HCT116 (cell line): ENCODE measurements at regions not wholly inside any gene's neighbourhood (a gene's known extent, or its start where the extent isn't known, plus 50 kb on each side); places are given as distances from the start of the nearest gene placed in this dataset.
A peak's percentile ranks its signal among the peaks of the same experiment; 100 is the strongest.
"Not testable (repeated sequence)": the region's sequence is repeated elsewhere in the genome, so short reads cannot be mapped to it uniquely, and the experiment has no call there.

ENCODE experiments used
- ATAC-seq: fragments of 200-7000 bp; cut with Tn5 transposase; 2 replicates; pipeline ENCODE4 v1.9.1; 2020; ENCODE audit warnings: mild to moderate bottlenecking, moderate library complexity
- BruUV-seq: library from RNA; stranded (reverse); fragments of 400-500 nt; replicated peaks from 2 replicates; lab custom pipeline; 2021; lab: Mats Ljungman, UMichigan
- CTCF ChIA-PET: fragments of 300-600 bp; sonication (Branson Sonifier 250); formaldehyde crosslinking; loops from one replicate; lab custom pipeline; 2021; ENCODE audit warnings: antibody characterized with exemption; lab: Charles Lee
- POLR2A ChIA-PET: fragments of 300-600, 350-600 bp; sonication (Branson Sonifier 250); formaldehyde crosslinking; loops from one replicate; lab custom pipeline; 2021; ENCODE audit warnings: antibody characterized with exemption; lab: Charles Lee
- RAD21 ChIA-PET, 2 experiments: fragments of 300-600 bp; sonication (Branson Sonifier 250); formaldehyde crosslinking; loops; one replicate each; lab custom pipeline; 2023; ENCODE audit warnings: low total read pairs in 2 of 2; ENCODE audit not compliant: uncharacterized antibody in 2 of 2, unreplicated experiment in 2 of 2, low non-redundant PET in 1 of 2; lab: Charles Lee
- DNase-seq: peaks from one replicate; pipeline ENCODE4 v3.0.0-alpha.2; 2010; ENCODE audit warnings: low read depth, low spot score
- H2AFZ ChIP-seq: fragments of 200-600 bp; shearing (Covaris generic), sonication (generic); 2 replicates; pipeline ENCODE4 v1.6.1; 2017; ENCODE audit warnings: low read depth, mixed run types, mixed read lengths, antibody characterized with exemption, low read length; ENCODE audit not compliant: poor library complexity, severe bottlenecking
- H3K27ac ChIP-seq: 2 replicates; pipeline ENCODE4 v1.5.1; 2012; ENCODE audit warnings: low read depth, low read length
- H3K27me3 ChIP-seq: fragments of 200-600 bp; sonication (generic); 2 replicates; pipeline ENCODE4 v1.6.1; 2016; ENCODE audit warnings: mixed run types, low read length, mixed read lengths; ENCODE audit not compliant: insufficient read depth
- H3K36me3 ChIP-seq, 2 experiments: fragments of 200-500 bp in 1 of 2; fragments of 200-600 bp in 1 of 2; sonication (Bioruptor generic) in 1 of 2; sonication (generic) in 1 of 2; 2 replicates each; pipeline versions ENCODE4 v1.5.1 to v1.6.1; 2014 to 2016; ENCODE audit warnings: low read length in 2 of 2, inconsistent platforms in 1 of 2, mixed read lengths in 1 of 2, mixed run types in 1 of 2; ENCODE audit not compliant: insufficient read depth in 2 of 2, control insufficient read depth in 1 of 2
- H3K4me1 ChIP-seq, 2 experiments: fragments of 200-600 bp in 1 of 2; sonication (generic) in 1 of 2; 2 replicates each; pipeline versions ENCODE4 v1.5.1 to v1.6.1; 2012 to 2017; ENCODE audit warnings: low read length in 2 of 2, inconsistent platforms in 1 of 2, mild to moderate bottlenecking in 1 of 2, mixed read lengths in 1 of 2, mixed run types in 1 of 2, moderate library complexity in 1 of 2; ENCODE audit not compliant: insufficient read depth in 2 of 2, control insufficient read depth in 1 of 2
- H3K4me2 ChIP-seq: fragments of 200-600 bp; sonication (generic); 2 replicates; pipeline ENCODE4 v1.6.1; 2017; ENCODE audit warnings: mixed run types, low read length, mixed read lengths
- H3K4me3 ChIP-seq, 2 experiments: fragments of 200-600 bp in 1 of 2; sonication (generic) in 1 of 2; replicated peaks in 1 of 2; 2 replicates each; pipeline ENCODE4 v1.5.1; 2011 to 2016; ENCODE audit warnings: low read length in 2 of 2, control low read depth in 1 of 2, low read depth in 1 of 2, mild to moderate bottlenecking in 1 of 2, mixed read lengths in 1 of 2, mixed run types in 1 of 2
- H3K79me2 ChIP-seq: fragments of 200-600 bp; sonication (generic); 2 replicates; pipeline ENCODE4 v1.6.1; 2017; ENCODE audit warnings: mild to moderate bottlenecking, mixed run types, low read length, moderate library complexity, mixed read lengths; ENCODE audit not compliant: insufficient read depth
- H3K9ac ChIP-seq: fragments of 200-600 bp; sonication (generic); 2 replicates; pipeline ENCODE4 v1.6.1; 2016; ENCODE audit warnings: low read length, mixed read lengths
- H3K9me2 ChIP-seq: fragments of 200-600 bp; sonication (generic), shearing (Covaris generic); 2 replicates; pipeline ENCODE4 v1.6.1; 2017; ENCODE audit warnings: mixed run types, mild to moderate bottlenecking, moderate library complexity; ENCODE audit not compliant: insufficient read depth
- H3K9me3 ChIP-seq, 2 experiments: fragments of 200-500 bp in 1 of 2; fragments of 200-600 bp in 1 of 2; sonication (Bioruptor generic) in 1 of 2; sonication (generic) in 1 of 2; 2 replicates each; pipeline ENCODE4 v1.6.1; 2014 to 2017; ENCODE audit warnings: low read length in 2 of 2, mixed read lengths in 2 of 2, inconsistent platforms in 1 of 2, low read depth in 1 of 2, mild to moderate bottlenecking in 1 of 2, mixed run types in 1 of 2, moderate library complexity in 1 of 2; ENCODE audit not compliant: control insufficient read depth in 1 of 2, insufficient read depth in 1 of 2
- H4K20me1 ChIP-seq: fragments of 200-600 bp; sonication (generic), shearing (Covaris generic); 2 replicates; pipeline ENCODE4 v1.6.1; 2017; ENCODE audit warnings: mixed run types, mild to moderate bottlenecking, moderate library complexity; ENCODE audit not compliant: insufficient read depth
- CEBPB ChIP-seq: IDR thresholded peaks from 2 replicates; pipeline ENCODE4 v1.6.1; 2012; ENCODE audit warnings: low read depth
- EGR1 ChIP-seq: IDR thresholded peaks from 2 replicates; pipeline ENCODE4 v1.6.1; 2012; ENCODE audit warnings: low read depth
- ELF1 ChIP-seq: IDR thresholded peaks from 2 replicates; pipeline ENCODE4 v1.6.1; 2012; ENCODE audit warnings: low read depth, borderline replicate concordance
- FOSL1 ChIP-seq: IDR thresholded peaks from 2 replicates; pipeline ENCODE4 v1.6.1; 2012; ENCODE audit warnings: low read depth
- JUND ChIP-seq: IDR thresholded peaks from 2 replicates; pipeline ENCODE4 v1.6.1; 2012
- RAD21 ChIP-seq: IDR thresholded peaks from 2 replicates; pipeline ENCODE4 v1.6.1; 2012; ENCODE audit warnings: low read depth, mild to moderate bottlenecking
- SIN3A ChIP-seq: IDR thresholded peaks from 2 replicates; pipeline ENCODE4 v1.6.1; 2012; ENCODE audit warnings: low read depth
- SP1 ChIP-seq: IDR thresholded peaks from 2 replicates; pipeline ENCODE4 v1.6.1; 2012; ENCODE audit warnings: low read depth
- SRF ChIP-seq: IDR thresholded peaks from 2 replicates; pipeline ENCODE4 v1.6.1; 2012; ENCODE audit warnings: low read depth
- TCF7L2 ChIP-seq: IDR thresholded peaks from 2 replicates; pipeline ENCODE4 v1.7.0; 2011; ENCODE audit warnings: borderline replicate concordance, inconsistent platforms; ENCODE audit not compliant: insufficient read depth, insufficient read length; ENCODE audit errors: extremely low read depth
- ZNF274 ChIP-seq: fragments of 200-500 bp; sonication (Bioruptor generic); IDR thresholded peaks from 2 replicates; pipeline ENCODE4 v1.6.1; 2014; ENCODE audit warnings: mild to moderate bottlenecking, low read depth, low read length, inconsistent platforms
- intact Hi-C: fragments of 100-400 bp; cut with micrococcal nuclease; formaldehyde crosslinking; loops from 2 replicates; pipeline ENCODE4 v1.10.0; 2022
- TF ChIP-seq, protein P1 (sequence below): IDR thresholded peaks from 2 replicates; pipeline ENCODE4 v1.6.1; 2012

DNA sequence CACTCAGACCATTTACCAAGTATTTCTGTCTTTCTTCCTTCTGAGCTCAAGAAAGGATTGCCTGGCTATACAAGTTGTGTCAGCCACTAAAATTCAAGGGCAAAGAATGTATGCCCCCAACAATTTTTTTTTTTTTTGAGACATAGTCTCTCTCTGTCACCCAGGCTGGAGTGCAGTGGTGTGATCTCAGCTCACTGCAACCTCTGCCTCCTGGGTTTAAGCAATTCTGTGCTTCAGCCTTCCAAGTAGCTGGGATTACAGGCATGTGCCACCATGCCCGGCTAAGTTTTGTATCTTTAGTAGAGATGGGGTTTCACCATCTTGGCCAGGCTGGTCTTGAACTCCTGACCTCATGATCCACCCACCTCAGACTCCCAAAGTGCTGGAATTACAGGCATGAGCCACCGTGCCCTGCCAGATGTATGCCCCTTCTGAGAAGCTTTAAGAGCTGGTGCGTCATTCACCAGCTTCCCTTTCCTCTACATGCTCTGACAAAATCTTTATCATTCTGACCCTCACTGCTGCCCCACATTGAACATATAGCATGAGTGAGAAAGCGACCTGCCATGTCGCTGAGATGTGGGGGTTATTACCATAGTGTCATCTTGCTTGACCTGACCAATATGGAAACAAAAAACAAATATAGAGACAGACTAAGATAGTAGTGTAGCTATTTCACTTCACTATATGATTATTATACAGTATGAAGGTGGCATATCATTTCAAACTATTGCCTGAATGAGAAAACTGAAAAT lies 67.9 kb upstream of the NPAS2 start:
- CTCF ChIA-PET, BruUV-seq, POLR2A ChIA-PET: not testable (repeated sequence)

DNA sequence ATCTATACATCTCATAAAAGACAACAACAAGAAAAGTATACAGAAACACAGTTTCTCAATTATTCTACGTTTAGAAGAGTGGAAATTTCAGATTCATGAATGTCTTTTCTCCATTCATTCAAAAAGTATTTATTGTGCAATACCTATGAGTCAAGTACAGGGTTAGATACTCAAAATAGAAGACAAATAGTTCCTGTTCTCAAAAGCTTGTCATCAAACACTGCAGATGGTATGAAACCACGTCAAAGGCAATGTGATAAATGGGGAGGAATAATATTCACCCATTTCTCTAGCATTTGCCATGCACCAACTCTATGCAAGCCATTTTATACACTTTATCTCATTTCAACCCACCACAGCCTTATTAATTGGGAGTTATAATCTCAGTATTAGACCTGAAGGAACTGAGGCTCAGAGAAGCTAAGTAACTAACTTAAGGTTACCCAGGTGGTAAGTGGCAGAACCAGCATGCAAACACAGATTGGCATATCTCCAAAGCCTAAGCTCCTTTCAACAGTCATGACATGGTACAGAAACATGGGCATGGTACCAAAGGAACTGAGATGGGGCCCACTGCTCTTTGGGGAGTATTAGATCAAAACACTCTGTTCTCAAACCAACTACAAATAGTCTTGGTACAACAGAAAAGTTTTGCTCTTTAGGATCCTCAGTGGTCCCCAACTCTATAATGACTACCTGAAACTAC lies 67.2 kb upstream of the NPAS2 start:
- no peaks in the 10 kb centered on the region for H3K27me3 ChIP-seq
- no peaks in the 10 kb centered on the region for H3K36me3 ChIP-seq
- H3K4me1 ChIP-seq, result peaks cover 0 to 27% of the 10 kb centered on the region in 2 experiments; a peak in 2 of 4 replicates
- ChIA-PET RAD21 (no interaction called here), POLR2A (no interaction called here), CTCF (no interaction called here)
- no peaks in the 10 kb centered on the region for H3K9me3 ChIP-seq
- H3K4me2 ChIP-seq, result peak overlapping the region; percentile 16; the same call in 1 of the 2 replicates
- no peak overlapping the region for H3K27ac ChIP-seq
- H2AFZ ChIP-seq, result no peak overlapping the region
- DNase-seq (no peak), ATAC-seq (no peak)
- H3K4me3 ChIP-seq, result no peak overlapping the region
- no peak overlapping the region for H3K9ac ChIP-seq
- H3K9me2 ChIP-seq, result no peaks in the 10 kb centered on the region
- TF ChIP-seq ZNF274 (no peak), EGR1 (no peak), FOSL1 (peak; percentile 64; the same call in 1 of the 2 replicates), SIN3A (0 out of 2 replicates have a peak, but pooled peaks have one; percentile 23), JUND (peak; percentile 70), RAD21 (no peak), SP1 (peak; percentile 53), TCF7L2 (no peak), CEBPB (peak; percentile 97), SRF (no peak), ELF1 (no peak)
- TF ChIP-seq, protein P1, sequence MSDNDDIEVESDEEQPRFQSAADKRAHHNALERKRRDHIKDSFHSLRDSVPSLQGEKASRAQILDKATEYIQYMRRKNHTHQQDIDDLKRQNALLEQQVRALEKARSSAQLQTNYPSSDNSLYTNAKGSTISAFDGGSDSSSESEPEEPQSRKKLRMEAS, result no peak
- BruUV-seq, result no TSS peak
- H4K20me1 ChIP-seq, result no peaks in the 10 kb centered on the region
- no peaks in the 10 kb centered on the region for H3K79me2 ChIP-seq
- intact Hi-C loops, result no loop called here

More for the DNA sequence above, 67.9 kb upstream of the NPAS2 start:
- H3K9me2 ChIP-seq, ATAC-seq, RAD21 ChIA-PET, H3K27me3 ChIP-seq, DNase-seq, H3K9me3 ChIP-seq, H4K20me1 ChIP-seq, H3K9ac ChIP-seq, intact Hi-C loops, H3K79me2 ChIP-seq, H3K27ac ChIP-seq, H2AFZ ChIP-seq, H3K4me3 ChIP-seq, H3K36me3 ChIP-seq: not testable (repeated sequence)
- H3K4me1 ChIP-seq, result peaks cover 0 to 23% of the 10 kb centered on the region in 2 experiments; a peak in 1 of 4 replicates
- H3K4me2 ChIP-seq, result peak overlapping the region; percentile 16; the same call in 1 of the 2 replicates
